HFFc6 (cell line): ENCODE measurements at regions not wholly inside any gene's neighbourhood (a gene's known extent, or its start where the extent isn't known, plus 50 kb on each side); places are given as distances from the start of the nearest gene placed in this dataset.

ENCODE experiments used
- DNase-seq: peaks from one replicate; pipeline ENCODE4 v3.0.0-alpha.2; 2018
- H3K27ac Mint-ChIP-seq: 2 replicates; pipeline ENCODE4 v1.8.0; 2020; ENCODE audit warnings: mild to moderate bottlenecking, mixed read lengths
- H3K27me3 Mint-ChIP-seq: 2 replicates; pipeline ENCODE4 v1.8.0; 2021; ENCODE audit warnings: mild to moderate bottlenecking, moderate library complexity, mixed read lengths; ENCODE audit not compliant: insufficient read depth
- H3K36me3 Mint-ChIP-seq: 2 replicates; pipeline ENCODE4 v1.8.0; 2021; ENCODE audit warnings: low read depth, mixed read lengths
- H3K4me1 Mint-ChIP-seq: 2 replicates; pipeline ENCODE4 v1.8.0; 2020; ENCODE audit warnings: low read depth, mixed read lengths
- H3K4me3 Mint-ChIP-seq: 2 replicates; pipeline ENCODE4 v1.8.0; 2020; ENCODE audit warnings: mild to moderate bottlenecking, moderate library complexity, mixed read lengths
- H3K9me3 Mint-ChIP-seq: 2 replicates; pipeline ENCODE4 v1.8.0; 2020; ENCODE audit warnings: mild to moderate bottlenecking, mixed read lengths
- CTCF ChIP-seq: fragments of 200-600 bp; sonication (generic); IDR thresholded peaks from 2 replicates; pipeline ENCODE4 v1.5.0; 2021; ENCODE audit warnings: antibody characterized with exemption, mild to moderate bottlenecking

- no peaks in the 10 kb centered on the region; the same call in 1 of the 2 replicates for H3K9me3 Mint-ChIP-seq
- H3K27ac Mint-ChIP-seq, result no peak overlapping the region
- DNase-seq, result no peak
- no peak overlapping the region for H3K4me3 Mint-ChIP-seq
- H3K4me1 Mint-ChIP-seq, result no peaks in the 10 kb centered on the region
- TF ChIP-seq CTCF, result no peak
- H3K27me3 Mint-ChIP-seq, result peaks cover 10% of the 10 kb centered on the region; the same call in 1 of the 2 replicates
- no peaks in the 10 kb centered on the region for H3K36me3 Mint-ChIP-seq
Measured at GRCh38 chr18:56493531-56493930, 144.9 kb downstream of the TXNL1 start.

- H3K4me3 Mint-ChIP-seq, result no peak overlapping the region
- no peaks in the 10 kb centered on the region for H3K4me1 Mint-ChIP-seq
- no peak for TF ChIP-seq CTCF
Measured at GRCh38 chr18:56492136-56492535, 146.3 kb downstream of the TXNL1 start.

GRCh38 chr18:56490942-56491341 lies 147.4 kb downstream of the TXNL1 start:
- Mint-ChIP-seq H3K4me1 (no peaks in the 10 kb centered on the region), H3K27ac (no peak overlapping the region), H3K9me3 (no peaks in the 10 kb centered on the region; the same call in 1 of the 2 replicates), H3K36me3 (no peaks in the 10 kb centered on the region), H3K4me3 (no peak overlapping the region), H3K27me3 (peaks cover 11% of the 10 kb centered on the region)
- DNase-seq, result no peak
- TF ChIP-seq CTCF, result no peak

More at GRCh38 chr18:56492136-56492535, 146.3 kb downstream of the TXNL1 start:
- Mint-ChIP-seq H3K27me3 (peaks cover 14% of the 10 kb centered on the region), H3K9me3 (no peaks in the 10 kb centered on the region; the same call in 1 of the 2 replicates), H3K27ac (no peak overlapping the region), H3K36me3 (no peaks in the 10 kb centered on the region)
- DNase-seq, result no peak

- Mint-ChIP-seq H3K36me3 (no peaks in the 10 kb centered on the region), H3K9me3 (no peaks in the 10 kb centered on the region), H3K27me3 (peaks cover 9% of the 10 kb centered on the region), H3K4me1 (no peaks in the 10 kb centered on the region), H3K4me3 (no peak overlapping the region), H3K27ac (no peak overlapping the region)
- no peak for DNase-seq
- no peak for TF ChIP-seq CTCF
Measured at GRCh38 chr18:56489893-56490292, 148.5 kb downstream of the TXNL1 start.

GRCh38 chr18:56488739-56489138 lies 149.7 kb downstream of the TXNL1 start:
- Mint-ChIP-seq H3K27ac (no peak overlapping the region), H3K4me1 (no peaks in the 10 kb centered on the region), H3K36me3 (no peaks in the 10 kb centered on the region), H3K4me3 (no peak overlapping the region), H3K9me3 (no peaks in the 10 kb centered on the region), H3K27me3 (peaks cover 12% of the 10 kb centered on the region)
- DNase-seq, result no peak
- TF ChIP-seq CTCF, result no peak

- TF ChIP-seq CTCF, result no peak
- DNase-seq, result no peak
- peaks cover 12% of the 10 kb centered on the region for H3K27me3 Mint-ChIP-seq
- no peaks in the 10 kb centered on the region for H3K4me1 Mint-ChIP-seq
- no peak overlapping the region for H3K4me3 Mint-ChIP-seq
- no peaks in the 10 kb centered on the region for H3K36me3 Mint-ChIP-seq
- H3K27ac Mint-ChIP-seq, result no peak overlapping the region
- no peaks in the 10 kb centered on the region for H3K9me3 Mint-ChIP-seq
Measured at GRCh38 chr18:56487801-56488200, 150.6 kb downstream of the TXNL1 start.
